GM19239 (cell line): ENCODE measurements at regions not wholly inside any gene's neighbourhood (a gene's known extent, or its start where the extent isn't known, plus 50 kb on each side); places are given as distances from the start of the nearest gene placed in this dataset.

ENCODE experiments used
- DNase-seq: peaks from one replicate; pipeline ENCODE4 v3.0.0; 2011; ENCODE audit warnings: low spot score; ENCODE audit not compliant: insufficient read length
- FAIRE-seq: peaks from 2 replicates; lab custom pipeline; 2011; peaks lifted over from hg19 to GRCh38; lab: Jason Lieb, UNC

GRCh38 chr2:226358688-226359087 is 440.9 kb downstream of the IRS1 start:
- FAIRE-seq = no peak

GRCh38 chr2:226357816-226358215 is 441.8 kb downstream of the IRS1 start:
- no peak for DNase-seq
- FAIRE-seq = no peak

More at GRCh38 chr2:226358688-226359087, 440.9 kb downstream of the IRS1 start:
- DNase-seq = no peak

GRCh38 chr2:226355600-226355999 is 444.0 kb downstream of the IRS1 start:
- DNase-seq (no peak), FAIRE-seq (no peak)

GRCh38 chr2:226354434-226354833 is 445.2 kb downstream of the IRS1 start:
- FAIRE-seq (no peak), DNase-seq (no peak)

- FAIRE-seq (no peak), DNase-seq (no peak)
Measured at GRCh38 chr2:226352941-226353560, 446.6 kb downstream of the IRS1 start.

GRCh38 chr2:226351711-226352110 is 447.9 kb downstream of the IRS1 start:
- DNase-seq = no peak
- no peak for FAIRE-seq

- DNase-seq (no peak), FAIRE-seq (no peak)
Measured at GRCh38 chr2:226339616-226340015, 460.0 kb downstream of the IRS1 start.

GRCh38 chr2:226338825-226339224 is 460.8 kb downstream of the IRS1 start:
- DNase-seq = no peak
- no peak for FAIRE-seq

GRCh38 chr2:226337941-226338600 is 461.5 kb downstream of the IRS1 start:
- DNase-seq = no peak
- no peak for FAIRE-seq

GRCh38 chr2:226336283-226336682 is 463.3 kb downstream of the IRS1 start:
- DNase-seq (no peak), FAIRE-seq (no peak)

GRCh38 chr2:226334981-226335720 is 464.5 kb downstream of the IRS1 start:
- DNase-seq (no peak), FAIRE-seq (no peak)

GRCh38 chr2:226333388-226333787 is 466.2 kb downstream of the IRS1 start:
- no peak for DNase-seq
- no peak for FAIRE-seq

- FAIRE-seq (no peak), DNase-seq (no peak)
Measured at GRCh38 chr2:226330206-226330605, 469.4 kb downstream of the IRS1 start.

- DNase-seq (no peak), FAIRE-seq (no peak)
Measured at GRCh38 chr2:226329180-226329579, 470.4 kb downstream of the IRS1 start.

- no peak for FAIRE-seq
Measured at GRCh38 chr2:226327830-226328229, 471.8 kb downstream of the IRS1 start.

GRCh38 chr2:226325526-226325925 is 474.1 kb downstream of the IRS1 start:
- FAIRE-seq = no peak
- no peak for DNase-seq

More at GRCh38 chr2:226327830-226328229, 471.8 kb downstream of the IRS1 start:
- DNase-seq = no peak

GRCh38 chr2:226320076-226320948 is 479.3 kb downstream of the IRS1 start:
- FAIRE-seq = no peak
- DNase-seq = no peak

- FAIRE-seq = no peak
- no peak for DNase-seq
Measured at GRCh38 chr2:226317970-226318369, 481.6 kb downstream of the IRS1 start.

- no peak for FAIRE-seq
- DNase-seq = no peak
Measured at GRCh38 chr2:226313060-226313459, 486.6 kb downstream of the IRS1 start.

- FAIRE-seq (no peak), DNase-seq (no peak)
Measured at GRCh38 chr2:226312155-226312554, 487.5 kb downstream of the IRS1 start.
